MM.1S (cell line): ENCODE measurements at regions not wholly inside any gene's neighbourhood (a gene's known extent, or its start where the extent isn't known, plus 50 kb on each side); places are given as distances from the start of the nearest gene placed in this dataset.

Experiments
- DNase-seq: peaks from one replicate; pipeline ENCODE4 v3.0.0-alpha.2; 2015
- H2AFZ ChIP-seq: fragments of 300-600 bp; sonication (generic); 2 replicates; pipeline ENCODE4 v1.6.0; 2016; ENCODE audit warnings: antibody characterized with exemption, low read length
- H3F3A ChIP-seq: fragments of 300-600 bp; sonication (generic); 2 replicates; pipeline ENCODE4 v1.6.1; 2016; ENCODE audit warnings: mild to moderate bottlenecking, antibody characterized with exemption, low read length, moderate library complexity, mixed read lengths; ENCODE audit not compliant: insufficient read depth
- H3K27ac ChIP-seq: fragments of 300-600 bp; sonication (generic); 2 replicates; pipeline ENCODE4 v1.5.1; 2016; ENCODE audit warnings: mild to moderate bottlenecking, low read length
- H3K27me3 ChIP-seq: fragments of 300-600 bp; sonication (generic); replicated peaks from 2 replicates; pipeline ENCODE4 v1.6.0; 2016; ENCODE audit warnings: low read length; ENCODE audit not compliant: insufficient read depth
- H3K36me3 ChIP-seq: fragments of 300-600 bp; sonication (generic); replicated peaks from 2 replicates; pipeline ENCODE4 v1.6.1; 2016; ENCODE audit warnings: mild to moderate bottlenecking, low read length, mixed read lengths; ENCODE audit not compliant: insufficient read depth
- H3K4me1 ChIP-seq: fragments of 300-600 bp; sonication (generic); 2 replicates; pipeline ENCODE4 v1.6.1; 2016; ENCODE audit warnings: low read length, mixed read lengths
- H3K4me2 ChIP-seq: fragments of 300-600 bp; sonication (generic); 2 replicates; pipeline ENCODE4 v1.6.0; 2016; ENCODE audit warnings: low read depth, low read length
- H3K4me3 ChIP-seq: fragments of 300-600 bp; sonication (generic); 2 replicates; pipeline ENCODE4 v1.5.1; 2016; ENCODE audit warnings: low read length, mixed read lengths
- H3K79me2 ChIP-seq: fragments of 300-600 bp; sonication (generic); 2 replicates; pipeline ENCODE4 v1.6.1; 2016; ENCODE audit warnings: mixed run types, low read length, mixed read lengths
- H3K9ac ChIP-seq: fragments of 300-600 bp; sonication (generic); 2 replicates; pipeline ENCODE4 v1.6.1; 2016; ENCODE audit warnings: low read length, mixed read lengths
- H3K9me2 ChIP-seq: fragments of 300-600 bp; sonication (generic); replicated peaks from 2 replicates; pipeline ENCODE4 v1.6.1; 2016; ENCODE audit warnings: mild to moderate bottlenecking, low read length, mixed read lengths; ENCODE audit not compliant: insufficient read depth
- H3K9me3 ChIP-seq: fragments of 300-600 bp; sonication (generic); replicated peaks from 2 replicates; pipeline ENCODE4 v1.6.1; 2016; ENCODE audit warnings: mild to moderate bottlenecking, low read length, mixed read lengths; ENCODE audit not compliant: insufficient read depth
- H4K20me1 ChIP-seq: fragments of 300-600 bp; sonication (generic); 2 replicates; pipeline ENCODE4 v1.6.1; 2016; ENCODE audit warnings: mild to moderate bottlenecking, low read length, moderate library complexity, mixed read lengths; ENCODE audit not compliant: insufficient read depth
- EZH2 ChIP-seq: fragments of 300-600 bp; sonication (generic); optimal IDR thresholded peaks from 2 replicates; pipeline ENCODE3; 2017; ENCODE audit warnings: low read depth, mild to moderate bottlenecking, antibody characterized with exemption, low read length, mixed read lengths
- EZH2phosphoT487 ChIP-seq: fragments of 300-600 bp; sonication (generic); IDR thresholded peaks from 2 replicates; pipeline ENCODE4 v1.6.1; 2018; ENCODE audit warnings: antibody characterized with exemption, low read length
- TF ChIP-seq, protein P1 (sequence below): fragments of 300-600 bp; sonication (generic); IDR thresholded peaks from 2 replicates; pipeline ENCODE4 v1.5.1; 2016; ENCODE audit warnings: antibody characterized with exemption, low read length, mixed read lengths

DNA sequence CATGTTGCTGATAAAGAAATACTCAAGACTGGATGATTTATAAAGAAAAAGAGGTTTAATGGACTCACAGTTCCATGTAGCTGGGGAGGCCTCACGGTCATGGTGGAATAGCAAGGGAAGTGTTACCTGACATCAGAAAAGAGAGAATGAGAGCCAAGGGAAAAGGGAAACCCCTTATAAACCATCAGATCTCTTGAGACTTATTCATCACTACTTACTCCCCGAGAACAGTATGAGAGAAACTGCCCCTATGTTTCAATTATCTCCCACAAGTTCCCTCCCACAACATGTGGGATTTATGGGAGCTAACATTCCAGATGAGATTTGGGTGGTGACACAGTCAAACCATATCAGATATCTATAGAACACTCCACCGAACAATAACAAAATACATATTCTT lies 904.6 kb downstream of the PDCD6IP start:
- Histone ChIP-seq H3K9me2 (no peaks in the 10 kb centered on the region), H3K79me2 (no peaks in the 10 kb centered on the region), H4K20me1 (no peaks in the 10 kb centered on the region), H3K27ac (no peak overlapping the region), H3K27me3 (no peaks in the 10 kb centered on the region), H3K9ac (no peak overlapping the region), H2AFZ (no peak overlapping the region), H3K36me3 (no peaks in the 10 kb centered on the region), H3K4me1 (no peaks in the 10 kb centered on the region), H3K4me3 (no peak overlapping the region), H3K9me3 (no peaks in the 10 kb centered on the region), H3F3A (no peaks in the 10 kb centered on the region), H3K4me2 (no peak overlapping the region)
- no peak for TF ChIP-seq EZH2
- no peak for TF ChIP-seq EZH2phosphoT487
- TF ChIP-seq, protein P1, sequence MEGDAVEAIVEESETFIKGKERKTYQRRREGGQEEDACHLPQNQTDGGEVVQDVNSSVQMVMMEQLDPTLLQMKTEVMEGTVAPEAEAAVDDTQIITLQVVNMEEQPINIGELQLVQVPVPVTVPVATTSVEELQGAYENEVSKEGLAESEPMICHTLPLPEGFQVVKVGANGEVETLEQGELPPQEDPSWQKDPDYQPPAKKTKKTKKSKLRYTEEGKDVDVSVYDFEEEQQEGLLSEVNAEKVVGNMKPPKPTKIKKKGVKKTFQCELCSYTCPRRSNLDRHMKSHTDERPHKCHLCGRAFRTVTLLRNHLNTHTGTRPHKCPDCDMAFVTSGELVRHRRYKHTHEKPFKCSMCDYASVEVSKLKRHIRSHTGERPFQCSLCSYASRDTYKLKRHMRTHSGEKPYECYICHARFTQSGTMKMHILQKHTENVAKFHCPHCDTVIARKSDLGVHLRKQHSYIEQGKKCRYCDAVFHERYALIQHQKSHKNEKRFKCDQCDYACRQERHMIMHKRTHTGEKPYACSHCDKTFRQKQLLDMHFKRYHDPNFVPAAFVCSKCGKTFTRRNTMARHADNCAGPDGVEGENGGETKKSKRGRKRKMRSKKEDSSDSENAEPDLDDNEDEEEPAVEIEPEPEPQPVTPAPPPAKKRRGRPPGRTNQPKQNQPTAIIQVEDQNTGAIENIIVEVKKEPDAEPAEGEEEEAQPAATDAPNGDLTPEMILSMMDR: no peak
- no peak for DNase-seq

DNA sequence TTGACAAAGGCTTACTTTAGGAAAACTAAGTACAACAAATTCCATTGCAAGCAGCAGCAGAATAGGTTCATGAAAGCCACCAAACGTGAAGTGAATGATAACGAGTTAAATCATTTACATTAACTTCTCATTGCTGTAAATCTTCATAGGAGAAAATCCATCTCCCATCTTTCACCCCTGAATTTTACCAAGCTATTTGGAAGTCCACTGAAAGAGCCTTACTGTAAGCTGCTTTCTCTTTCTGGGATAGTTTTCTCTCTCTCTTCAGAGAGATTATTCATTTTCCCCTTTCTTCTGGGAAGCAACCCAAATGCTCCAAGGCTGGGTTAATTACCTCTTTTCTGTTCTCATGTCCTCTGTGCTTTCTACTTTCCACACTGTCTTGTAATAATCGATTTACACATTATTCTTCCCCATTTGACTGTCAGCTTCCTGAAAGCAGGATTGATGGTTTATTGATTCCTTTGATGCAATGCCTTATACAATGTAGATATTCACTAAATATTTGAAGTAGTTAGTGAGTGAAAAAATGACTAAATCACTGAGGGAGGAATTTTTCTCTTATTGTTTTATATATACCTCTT lies 914.3 kb upstream of the ARPP21 start:
- no peaks in the 10 kb centered on the region for H3K4me1 ChIP-seq
- no peak overlapping the region for H3K9ac ChIP-seq
- no peak overlapping the region for H3K4me3 ChIP-seq
- DNase-seq: no peak
- no peak overlapping the region for H3K27ac ChIP-seq
- H3K36me3 ChIP-seq: no peaks in the 10 kb centered on the region
- TF ChIP-seq, protein P1: no peak
- TF ChIP-seq EZH2phosphoT487 (no peak), EZH2 (no peak)
- H3K79me2 ChIP-seq: no peaks in the 10 kb centered on the region
- no peak overlapping the region for H2AFZ ChIP-seq
- no peaks in the 10 kb centered on the region for H3K27me3 ChIP-seq
- H4K20me1 ChIP-seq: no peaks in the 10 kb centered on the region
- no peaks in the 10 kb centered on the region for H3K9me3 ChIP-seq
- H3F3A ChIP-seq: no peaks in the 10 kb centered on the region
- no peak overlapping the region for H3K4me2 ChIP-seq
- H3K9me2 ChIP-seq: no peaks in the 10 kb centered on the region

DNA sequence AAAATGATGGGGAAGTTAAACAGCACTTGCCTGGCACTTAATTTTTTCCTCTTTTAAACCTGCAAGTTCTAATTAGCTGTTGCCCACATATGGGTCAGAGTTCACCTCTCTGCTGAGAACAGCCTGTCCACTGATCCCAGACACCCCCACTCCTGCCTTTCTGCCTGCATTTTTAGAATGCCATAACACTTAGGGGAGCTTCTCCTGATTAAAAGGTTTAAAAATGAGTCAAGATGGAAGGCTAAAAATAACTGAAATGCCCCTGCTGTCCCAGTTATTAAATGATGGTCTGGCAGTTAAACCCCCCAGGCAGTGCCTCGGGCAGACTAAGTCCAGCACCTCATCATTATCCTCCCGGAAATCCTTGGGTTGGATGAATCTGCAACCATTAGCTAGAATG lies 913.6 kb upstream of the ARPP21 start:
- H3F3A ChIP-seq: no peaks in the 10 kb centered on the region
- no peaks in the 10 kb centered on the region for H3K9me3 ChIP-seq
- H3K27me3 ChIP-seq: no peaks in the 10 kb centered on the region
- H3K4me2 ChIP-seq: no peak overlapping the region
- DNase-seq: no peak
- TF ChIP-seq EZH2phosphoT487: no peak
- TF ChIP-seq, protein P1: no peak
- H3K79me2 ChIP-seq: no peaks in the 10 kb centered on the region
- H3K27ac ChIP-seq: no peak overlapping the region
- no peaks in the 10 kb centered on the region for H3K36me3 ChIP-seq
- H3K4me1 ChIP-seq: no peaks in the 10 kb centered on the region
- no peaks in the 10 kb centered on the region for H3K9me2 ChIP-seq
- H3K4me3 ChIP-seq: no peak overlapping the region
- no peaks in the 10 kb centered on the region for H4K20me1 ChIP-seq
- no peak overlapping the region for H3K9ac ChIP-seq
- no peak overlapping the region for H2AFZ ChIP-seq
